HG02571 (cell line): ENCODE measurements at regions not wholly inside any gene's neighbourhood (a gene's known extent, or its start where the extent isn't known, plus 50 kb on each side); places are given as distances from the start of the nearest gene placed in this dataset.

Experiments used
- ATAC-seq: cut with Tn5 transposase; IDR thresholded peaks from one replicate; pipeline ENCODE4 v1.9.1; 2021; ENCODE audit warnings: mild to moderate bottlenecking, moderate library complexity; ENCODE audit not compliant: unreplicated experiment

GRCh38 chr17:72402727-72403210 lies 281.9 kb downstream of the SOX9 start:
- ATAC-seq: no peak

DNA sequence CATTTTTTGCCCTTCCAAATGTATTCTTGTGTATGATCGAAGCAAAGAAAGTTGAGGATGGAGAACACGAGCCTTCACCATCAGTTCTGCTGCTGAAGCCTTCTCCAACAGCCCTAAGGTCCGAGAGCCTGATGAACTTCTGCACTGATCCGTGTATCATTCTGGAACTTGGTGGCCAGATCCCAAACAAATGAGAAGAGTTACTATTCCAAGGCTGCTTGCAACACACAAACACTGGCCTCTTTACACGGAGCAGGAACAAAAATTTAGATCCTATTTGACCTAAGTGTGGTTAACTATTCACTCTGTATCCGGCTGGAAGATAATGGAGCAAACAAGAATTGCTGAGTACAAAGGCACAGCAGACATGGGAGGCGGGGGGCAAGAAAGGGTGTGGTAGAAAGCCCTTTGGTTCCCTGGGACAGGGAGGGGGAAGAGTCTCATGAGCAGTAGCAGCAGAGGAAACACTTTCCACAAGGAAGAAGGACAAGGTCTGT lies 282.9 kb downstream of the SOX9 start:
- no peak for ATAC-seq

- no peak for ATAC-seq
These were observed 284.1 kb downstream of the SOX9 start for GRCh38 chr17:72404872-72405271.

DNA sequence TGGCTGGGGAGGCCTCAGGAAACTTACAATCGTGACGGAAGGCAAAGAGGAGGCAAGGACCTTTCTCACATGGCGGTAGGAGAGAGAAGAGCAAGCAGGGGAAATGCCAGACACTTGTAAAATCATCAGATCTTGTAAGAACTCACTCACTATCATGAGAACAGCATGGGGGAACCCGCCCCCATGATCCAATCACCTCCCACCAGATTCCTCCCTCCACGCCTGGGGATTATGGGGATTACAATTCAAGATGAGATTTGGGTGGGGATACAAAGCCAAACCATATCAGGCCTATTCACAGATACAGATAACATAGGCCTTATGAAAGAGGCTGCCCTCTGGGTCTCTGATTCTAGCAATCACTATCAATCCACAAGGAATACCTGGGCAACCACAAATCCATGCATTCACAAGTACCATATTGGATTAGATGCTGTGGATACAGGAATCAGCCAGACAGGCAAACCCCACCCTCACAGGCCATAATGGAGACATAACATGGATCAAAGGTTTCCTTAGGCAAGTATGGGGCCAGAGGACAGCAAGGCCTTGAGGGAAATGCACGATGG lies 284.9 kb downstream of the SOX9 start:
- no peak for ATAC-seq

- ATAC-seq: no peak
These were observed 285.7 kb downstream of the SOX9 start for GRCh38 chr17:72406498-72406897.

- peak; percentile 74 for ATAC-seq
These were observed 286.6 kb downstream of the SOX9 start for GRCh38 chr17:72407336-72407909.

DNA sequence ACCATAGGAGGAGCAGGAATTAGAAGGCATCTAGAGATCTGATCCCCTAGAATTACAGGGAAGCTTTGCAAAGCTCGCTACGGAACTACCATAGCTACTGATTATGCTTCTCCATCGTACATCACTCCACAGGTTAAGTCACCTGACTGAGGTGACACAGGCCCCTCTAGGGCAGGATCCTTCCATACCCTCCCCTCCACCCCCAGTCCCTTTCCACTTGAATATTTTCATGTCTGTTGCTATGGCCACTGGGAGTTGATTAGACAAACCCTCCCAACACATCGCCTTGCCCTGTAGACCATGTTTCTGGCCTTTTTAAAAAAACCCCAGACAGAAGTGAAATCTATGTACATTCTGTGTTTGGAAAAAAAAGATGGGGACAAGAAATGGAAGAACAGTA lies 287.1 kb downstream of the SOX9 start:
- ATAC-seq: no peak

- ATAC-seq: no peak
These were observed 287.8 kb downstream of the SOX9 start for GRCh38 chr17:72408641-72409040.

- no peak for ATAC-seq
These were observed 288.7 kb downstream of the SOX9 start for GRCh38 chr17:72409405-72410002.

GRCh38 chr17:72411124-72411563 lies 290.3 kb downstream of the SOX9 start:
- no peak for ATAC-seq

- no peak for ATAC-seq
These were observed 291.8 kb downstream of the SOX9 start for GRCh38 chr17:72412650-72413076.

GRCh38 chr17:72413077-72414031 lies 292.5 kb downstream of the SOX9 start:
- ATAC-seq: no peak

GRCh38 chr17:72414032-72414396 lies 293.2 kb downstream of the SOX9 start:
- ATAC-seq: no peak

GRCh38 chr17:72414967-72415853 lies 294.4 kb downstream of the SOX9 start:
- ATAC-seq: no peak

DNA sequence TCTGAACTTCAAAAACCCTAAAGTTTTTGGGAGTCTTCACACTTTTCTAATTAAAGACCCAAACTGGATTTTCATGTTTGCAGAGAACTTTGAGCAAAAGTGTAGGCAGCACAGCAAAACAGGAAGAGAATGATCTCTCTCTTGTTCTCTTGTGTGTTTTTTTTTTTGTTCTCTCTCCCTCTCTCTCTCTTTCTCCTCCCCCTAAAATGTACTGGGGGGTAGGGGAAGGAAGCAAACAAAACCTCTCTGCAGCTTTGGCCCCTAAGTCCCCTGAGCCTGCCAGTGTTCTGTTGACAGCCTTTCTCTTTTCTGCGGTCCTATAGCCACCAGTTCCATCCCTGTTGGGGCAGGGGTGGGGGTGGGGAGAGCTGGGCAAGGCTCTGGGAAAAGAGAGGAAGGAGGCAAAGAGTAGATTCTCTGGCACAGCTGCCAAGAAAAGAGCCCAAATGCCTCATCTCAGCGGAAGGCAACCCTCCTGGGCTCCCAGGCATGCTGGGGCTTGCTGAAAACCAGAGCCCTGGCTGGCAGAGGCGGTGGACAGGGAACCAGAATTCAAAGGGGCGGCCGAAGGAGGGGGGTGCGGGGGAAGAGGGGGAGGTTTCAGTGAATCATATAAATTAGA lies 295.3 kb downstream of the SOX9 start:
- no peak for ATAC-seq

GRCh38 chr17:72416905-72417304 lies 296.1 kb downstream of the SOX9 start:
- ATAC-seq: no peak

DNA sequence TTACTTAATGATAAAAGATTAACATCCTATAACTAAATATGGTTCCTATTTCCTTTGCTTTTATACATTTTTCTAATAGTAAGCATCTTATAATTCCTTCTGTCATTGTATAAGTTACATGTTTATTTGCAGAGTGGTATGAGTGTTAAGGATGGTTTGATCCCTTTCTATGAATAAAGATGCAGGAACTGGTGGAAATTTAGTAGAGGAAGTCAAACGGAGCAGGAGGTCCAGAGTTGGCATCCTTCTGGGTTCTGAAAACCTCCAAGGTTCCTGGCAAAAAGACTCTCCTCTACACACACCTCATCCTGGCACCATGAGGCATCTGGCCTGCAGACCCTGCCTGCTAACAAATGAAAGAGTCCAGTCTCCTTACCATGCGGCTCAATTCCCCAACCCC lies 296.8 kb downstream of the SOX9 start:
- ATAC-seq: no peak

DNA sequence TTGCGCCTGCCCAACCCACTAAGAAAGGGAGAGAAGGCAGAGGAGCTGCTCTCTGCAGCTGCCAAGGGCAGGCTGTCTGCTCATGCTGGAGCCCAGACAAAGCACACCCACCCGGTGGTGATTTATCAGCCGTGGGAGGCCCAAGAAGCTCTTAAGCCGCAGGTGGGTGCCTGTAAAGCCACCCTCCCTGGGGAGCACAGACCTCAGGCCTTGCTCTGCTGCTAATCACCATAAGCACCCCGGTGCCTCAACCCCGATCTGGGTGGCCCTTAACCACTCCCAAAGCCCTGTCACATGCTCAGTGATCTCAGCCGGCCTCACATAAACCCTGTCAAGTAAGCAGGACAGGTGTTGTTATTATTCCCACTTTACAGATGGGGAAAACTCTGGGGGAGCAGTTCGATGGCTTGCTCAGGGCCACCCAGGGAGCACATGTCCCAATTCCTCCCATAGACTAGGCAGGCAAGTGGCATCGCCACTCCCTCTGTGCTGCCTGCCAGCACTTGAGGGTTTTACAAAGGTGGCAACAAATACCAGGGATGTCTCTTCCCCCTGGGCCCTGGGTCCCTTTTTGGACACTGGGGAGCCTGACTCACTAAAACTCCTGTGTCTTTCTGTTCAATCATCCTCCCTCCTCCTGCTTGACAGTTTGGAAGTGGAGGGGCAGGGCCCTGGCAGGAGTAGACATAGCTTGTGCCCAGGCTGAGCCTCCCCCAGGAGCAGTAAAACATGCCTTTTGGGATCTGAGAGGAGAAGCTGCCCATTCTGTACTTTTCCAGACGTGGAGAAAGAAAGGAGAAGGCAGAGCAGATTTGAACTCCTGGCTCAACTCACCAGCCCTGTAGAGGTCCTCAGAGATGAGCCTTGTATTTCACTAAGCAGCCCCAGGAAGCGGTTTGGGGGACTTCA lies 299.3 kb downstream of the SOX9 start:
- peak; percentile 43 for ATAC-seq

- no peak for ATAC-seq
These were observed 299.9 kb downstream of the SOX9 start for GRCh38 chr17:72420775-72421127.
